ENCODE measurements at regions not wholly inside any gene's neighbourhood (a gene's known extent, or its start where the extent isn't known, plus 50 kb on each side); places are given as distances from the start of the nearest gene placed in this dataset.
"Not testable (repeated sequence)": the region's sequence is repeated elsewhere in the genome, so short reads cannot be mapped to it uniquely, and the experiment has no call there.

- peak; percentile 12 to 64 (median 52) for DNase-seq
- not testable (repeated sequence) for H3K27ac ChIP-seq (ENCODE audit: low read depth in 1 of 2, low read length in 1 of 2); H3K4me1 ChIP-seq (ENCODE audit: control insufficient read depth in 5 of 5, insufficient read depth in 5 of 5, low read length in 5 of 5); H3K9me3 ChIP-seq (ENCODE audit: control insufficient read depth in 4 of 4, insufficient read depth in 3 of 4, low read length in 3 of 4); H3K27me3 ChIP-seq (ENCODE audit: control insufficient read depth in 3 of 3, insufficient read depth in 3 of 3, low read length in 2 of 3); H3K36me3 ChIP-seq (ENCODE audit: control insufficient read depth in 4 of 4, insufficient read depth in 4 of 4, low read length in 4 of 4); H3K4me3 ChIP-seq; ATAC-seq (ENCODE audit: insufficient read depth, low FRiP score); H3K9ac ChIP-seq (ENCODE audit: insufficient read depth in 1 of 2, low read length in 2 of 2)
- 55 to 67% methylated on average over 3 of the region's 3 CpGs for WGBS, 2 donors
Observed at GRCh38 chr10:38354410-38354809, 260.3 kb downstream of the ZNF37A start.

GRCh38 chr10:38355911-38356526 lies 261.9 kb downstream of the ZNF37A start:
- WGBS, 2 donors, result 7 to 12% methylated on average over 29 to 32 of the region's 41 CpGs
- peak overlapping the region; percentile 87 to 96 for H3K27ac ChIP-seq (ENCODE audit: low read depth in 1 of 2, low read length in 1 of 2)
- not testable (repeated sequence) for H3K36me3 ChIP-seq (ENCODE audit: control insufficient read depth in 4 of 4, insufficient read depth in 4 of 4, low read length in 4 of 4); H3K4me1 ChIP-seq (ENCODE audit: control insufficient read depth in 5 of 5, insufficient read depth in 5 of 5, low read length in 5 of 5); H3K27me3 ChIP-seq (ENCODE audit: control insufficient read depth in 3 of 3, insufficient read depth in 3 of 3, low read length in 2 of 3); H3K9me3 ChIP-seq (ENCODE audit: control insufficient read depth in 4 of 4, insufficient read depth in 3 of 4, low read length in 3 of 4)
- peak; percentile 100 for ATAC-seq (ENCODE audit: insufficient read depth, low FRiP score)
- H3K9ac ChIP-seq (ENCODE audit: insufficient read depth in 1 of 2, low read length in 2 of 2), result peak overlapping the region in 1 of 2 donors; percentile 71
- DNase-seq, result peak; percentile 72 to 76 (median 72)
- peak overlapping the region; percentile 35 for H3K4me3 ChIP-seq

- Histone ChIP-seq H3K27ac (ENCODE audit: low read depth in 1 of 2, low read length in 1 of 2) (peak overlapping the region; percentile 72 to 86), H3K9ac (ENCODE audit: insufficient read depth in 1 of 2, low read length in 2 of 2) (peak overlapping the region in 1 of 2 donors; percentile 71), H3K4me3 (peak overlapping the region; percentile 35)
- DNase-seq (peak; percentile 9 to 30 (median 11)), ATAC-seq (ENCODE audit: insufficient read depth, low FRiP score) (peak; percentile 54)
- not testable (repeated sequence) for H3K4me1 ChIP-seq (ENCODE audit: control insufficient read depth in 5 of 5, insufficient read depth in 5 of 5, low read length in 5 of 5); H3K36me3 ChIP-seq (ENCODE audit: control insufficient read depth in 4 of 4, insufficient read depth in 4 of 4, low read length in 4 of 4); H3K27me3 ChIP-seq (ENCODE audit: control insufficient read depth in 3 of 3, insufficient read depth in 3 of 3, low read length in 2 of 3); H3K9me3 ChIP-seq (ENCODE audit: control insufficient read depth in 4 of 4, insufficient read depth in 3 of 4, low read length in 3 of 4)
- 4 to 8% methylated on average over 11 to 13 of the region's 16 CpGs for WGBS, 2 donors
Observed at GRCh38 chr10:38356527-38356926, 262.4 kb downstream of the ZNF37A start.

- not testable (repeated sequence) for H3K36me3 ChIP-seq (ENCODE audit: control insufficient read depth in 4 of 4, insufficient read depth in 4 of 4, low read length in 4 of 4); H3K9me3 ChIP-seq (ENCODE audit: control insufficient read depth in 4 of 4, insufficient read depth in 3 of 4, low read length in 3 of 4); ATAC-seq (ENCODE audit: insufficient read depth, low FRiP score); H3K27ac ChIP-seq (ENCODE audit: low read depth in 1 of 2, low read length in 1 of 2); DNase-seq; H3K27me3 ChIP-seq (ENCODE audit: control insufficient read depth in 3 of 3, insufficient read depth in 3 of 3, low read length in 2 of 3); H3K9ac ChIP-seq (ENCODE audit: insufficient read depth in 1 of 2, low read length in 2 of 2); H3K4me3 ChIP-seq; H3K4me1 ChIP-seq (ENCODE audit: control insufficient read depth in 5 of 5, insufficient read depth in 5 of 5, low read length in 5 of 5)
Observed at GRCh38 chr10:38362514-38362913, 268.4 kb downstream of the ZNF37A start.

- not testable (repeated sequence) for ATAC-seq (ENCODE audit: insufficient read depth, low FRiP score); H3K27me3 ChIP-seq (ENCODE audit: control insufficient read depth in 3 of 3, insufficient read depth in 3 of 3, low read length in 2 of 3); H3K9ac ChIP-seq (ENCODE audit: insufficient read depth in 1 of 2, low read length in 2 of 2); H3K4me1 ChIP-seq (ENCODE audit: control insufficient read depth in 5 of 5, insufficient read depth in 5 of 5, low read length in 5 of 5); DNase-seq; H3K36me3 ChIP-seq (ENCODE audit: control insufficient read depth in 4 of 4, insufficient read depth in 4 of 4, low read length in 4 of 4); H3K27ac ChIP-seq (ENCODE audit: low read depth in 1 of 2, low read length in 1 of 2); H3K9me3 ChIP-seq (ENCODE audit: control insufficient read depth in 4 of 4, insufficient read depth in 3 of 4, low read length in 3 of 4); H3K4me3 ChIP-seq
- WGBS, 2 donors, result 94 to 97% methylated on average over 3 of the region's 4 CpGs
Observed at GRCh38 chr10:38364073-38364472, 269.9 kb downstream of the ZNF37A start.

- not testable (repeated sequence) for H3K4me3 ChIP-seq; H3K9me3 ChIP-seq (ENCODE audit: control insufficient read depth in 4 of 4, insufficient read depth in 3 of 4, low read length in 3 of 4); ATAC-seq (ENCODE audit: insufficient read depth, low FRiP score); H3K4me1 ChIP-seq (ENCODE audit: control insufficient read depth in 5 of 5, insufficient read depth in 5 of 5, low read length in 5 of 5); H3K27me3 ChIP-seq (ENCODE audit: control insufficient read depth in 3 of 3, insufficient read depth in 3 of 3, low read length in 2 of 3); H3K36me3 ChIP-seq (ENCODE audit: control insufficient read depth in 4 of 4, insufficient read depth in 4 of 4, low read length in 4 of 4); H3K9ac ChIP-seq (ENCODE audit: insufficient read depth in 1 of 2, low read length in 2 of 2); H3K27ac ChIP-seq (ENCODE audit: low read depth in 1 of 2, low read length in 1 of 2)
- 58 to 63% methylated on average over 5 of the region's 5 CpGs for WGBS, 2 donors
- DNase-seq, result peak; percentile 15 to 35 (median 33)
Observed at GRCh38 chr10:38365917-38366316, 271.8 kb downstream of the ZNF37A start.

- H3K36me3 ChIP-seq (ENCODE audit: control insufficient read depth in 4 of 4, insufficient read depth in 4 of 4, low read length in 4 of 4); H3K27me3 ChIP-seq (ENCODE audit: control insufficient read depth in 3 of 3, insufficient read depth in 3 of 3, low read length in 2 of 3); ATAC-seq (ENCODE audit: insufficient read depth, low FRiP score); DNase-seq; H3K27ac ChIP-seq (ENCODE audit: low read depth in 1 of 2, low read length in 1 of 2); H3K4me1 ChIP-seq (ENCODE audit: control insufficient read depth in 5 of 5, insufficient read depth in 5 of 5, low read length in 5 of 5); H3K9me3 ChIP-seq (ENCODE audit: control insufficient read depth in 4 of 4, insufficient read depth in 3 of 4, low read length in 3 of 4); H3K4me3 ChIP-seq; H3K9ac ChIP-seq (ENCODE audit: insufficient read depth in 1 of 2, low read length in 2 of 2): not testable (repeated sequence)
- WGBS, 2 donors, result 87 to 93% methylated on average over 2 of the region's 2 CpGs
Observed at GRCh38 chr10:38383800-38384199, 289.7 kb downstream of the ZNF37A start.

- not testable (repeated sequence) for H3K27me3 ChIP-seq (ENCODE audit: control insufficient read depth in 3 of 3, insufficient read depth in 3 of 3, low read length in 2 of 3); H3K27ac ChIP-seq (ENCODE audit: low read depth in 1 of 2, low read length in 1 of 2); H3K4me1 ChIP-seq (ENCODE audit: control insufficient read depth in 5 of 5, insufficient read depth in 5 of 5, low read length in 5 of 5); H3K9me3 ChIP-seq (ENCODE audit: control insufficient read depth in 4 of 4, insufficient read depth in 3 of 4, low read length in 3 of 4); DNase-seq; H3K9ac ChIP-seq (ENCODE audit: insufficient read depth in 1 of 2, low read length in 2 of 2); H3K4me3 ChIP-seq; H3K36me3 ChIP-seq (ENCODE audit: control insufficient read depth in 4 of 4, insufficient read depth in 4 of 4, low read length in 4 of 4); ATAC-seq (ENCODE audit: insufficient read depth, low FRiP score)
Observed at GRCh38 chr10:38386869-38387268, 292.7 kb downstream of the ZNF37A start.

Data from lung (tissue), 9 donors.